ENCODE measurements at regions not wholly inside any gene's neighbourhood (a gene's known extent, or its start where the extent isn't known, plus 50 kb on each side); places are given as distances from the start of the nearest gene placed in this dataset.

GRCh38 chr14:86038387-86039042, 508.6 kb downstream of the FLRT2 start:
- TF ChIP-seq SIN3A (IDR thresholded peaks at IDR 0.05; ENCODE audit: borderline replicate concordance, insufficient read depth, low read length) (no peak), POLR2AphosphoS5 (IDR thresholded peaks at IDR 0.05; ENCODE audit: low read depth, low read length) (no peak), REST (IDR thresholded peaks at IDR 0.05; ENCODE audit: insufficient read depth in 1 of 2, low read depth in 2 of 2, low read length in 2 of 2) (no peak)

GRCh38 chr14:86035882-86036281, 505.9 kb downstream of the FLRT2 start:
- TF ChIP-seq POLR2AphosphoS5 (IDR thresholded peaks at IDR 0.05; ENCODE audit: low read depth, low read length) (no peak), FOXP2 (optimal IDR thresholded peaks at IDR 0.05; ENCODE audit: borderline replicate concordance, extremely low read depth, extremely low read length, insufficient read depth) (no peak), SIN3A (IDR thresholded peaks at IDR 0.05; ENCODE audit: borderline replicate concordance, insufficient read depth, low read length) (no peak), TAF1 (IDR thresholded peaks at IDR 0.05; ENCODE audit: borderline replicate concordance, insufficient read depth, low read length) (no peak), REST (IDR thresholded peaks at IDR 0.05; ENCODE audit: insufficient read depth in 1 of 2, low read depth in 2 of 2, low read length in 2 of 2) (no peak)

GRCh38 chr14:86027990-86028389, 498.0 kb downstream of the FLRT2 start:
- TF ChIP-seq REST (IDR thresholded peaks at IDR 0.05; ENCODE audit: insufficient read depth in 1 of 2, low read depth in 2 of 2, low read length in 2 of 2): no peak

- TF ChIP-seq FOXP2 (optimal IDR thresholded peaks at IDR 0.05; ENCODE audit: borderline replicate concordance, extremely low read depth, extremely low read length, insufficient read depth) (no peak), REST (IDR thresholded peaks at IDR 0.05; ENCODE audit: insufficient read depth in 1 of 2, low read depth in 2 of 2, low read length in 2 of 2) (no peak), TAF1 (IDR thresholded peaks at IDR 0.05; ENCODE audit: borderline replicate concordance, insufficient read depth, low read length) (no peak), POLR2AphosphoS5 (IDR thresholded peaks at IDR 0.05; ENCODE audit: low read depth, low read length) (no peak), SIN3A (IDR thresholded peaks at IDR 0.05; ENCODE audit: borderline replicate concordance, insufficient read depth, low read length) (no peak)
Observed at GRCh38 chr14:86027144-86027543, 497.2 kb downstream of the FLRT2 start.

- no peak for TF ChIP-seq SIN3A (IDR thresholded peaks at IDR 0.05; ENCODE audit: borderline replicate concordance, insufficient read depth, low read length)
- TF ChIP-seq FOXP2 (optimal IDR thresholded peaks at IDR 0.05; ENCODE audit: borderline replicate concordance, extremely low read depth, extremely low read length, insufficient read depth): no peak
- TF ChIP-seq TAF1 (IDR thresholded peaks at IDR 0.05; ENCODE audit: borderline replicate concordance, insufficient read depth, low read length): no peak
- no peak for TF ChIP-seq POLR2AphosphoS5 (IDR thresholded peaks at IDR 0.05; ENCODE audit: low read depth, low read length)
- no peak for TF ChIP-seq REST (IDR thresholded peaks at IDR 0.05; ENCODE audit: insufficient read depth in 1 of 2, low read depth in 2 of 2, low read length in 2 of 2)
Observed at GRCh38 chr14:86022031-86022629, 492.2 kb downstream of the FLRT2 start.

Measured in PFSK-1 (cell line).